GM12873 (cell line): ENCODE measurements at regions not wholly inside any gene's neighbourhood (a gene's known extent, or its start where the extent isn't known, plus 50 kb on each side); places are given as distances from the start of the nearest gene placed in this dataset.

Experiments used
- CTCF ChIP-seq: IDR thresholded peaks from 2 replicates; pipeline ENCODE4 v1.5.1; 2012; ENCODE audit warnings: low read depth, mild to moderate bottlenecking, moderate library complexity, low read length, control low read depth; ENCODE audit not compliant: insufficient read depth; ENCODE audit errors: missing control alignments

GRCh38 chr5:51047369-51047768 is 335.9 kb upstream of the ISL1 start:
- TF ChIP-seq CTCF: no peak

GRCh38 chr5:51053361-51053760 is 329.9 kb upstream of the ISL1 start:
- no peak for TF ChIP-seq CTCF

GRCh38 chr5:51060953-51061352 is 322.3 kb upstream of the ISL1 start:
- TF ChIP-seq CTCF: no peak

GRCh38 chr5:51072937-51073336 is 310.3 kb upstream of the ISL1 start:
- no peak for TF ChIP-seq CTCF

- TF ChIP-seq CTCF: no peak
Observed at GRCh38 chr5:51082741-51083140, 300.5 kb upstream of the ISL1 start.

GRCh38 chr5:51091816-51092215 is 291.4 kb upstream of the ISL1 start:
- TF ChIP-seq CTCF: no peak

GRCh38 chr5:51095486-51095885 is 287.8 kb upstream of the ISL1 start:
- TF ChIP-seq CTCF: no peak
